Body of pancreas (tissue), 4 donors: ENCODE measurements at regions not wholly inside any gene's neighbourhood (a gene's known extent, or its start where the extent isn't known, plus 50 kb on each side); places are given as distances from the start of the nearest gene placed in this dataset.

ENCODE experiments used
- POLR2A ChIP-seq, 3 donors: fragments of 450-650 bp; IDR thresholded peaks; one replicate each; pipeline ENCODE4 v1.6.1; 2016; ENCODE audit warnings: antibody characterized with exemption in 3 of 3, mild to moderate bottlenecking in 2 of 3
- TF ChIP-seq, protein P1 (sequence below), 7 experiments: fragments of 450-650 bp in 4 of 7; fragments of 200-600 bp in 3 of 7; sonication (generic) in 3 of 7; IDR thresholded peaks; one replicate each; pipeline ENCODE4 v1.5.1; 2016 to 2019; ENCODE audit warnings: antibody characterized with exemption in 7 of 7

DNA sequence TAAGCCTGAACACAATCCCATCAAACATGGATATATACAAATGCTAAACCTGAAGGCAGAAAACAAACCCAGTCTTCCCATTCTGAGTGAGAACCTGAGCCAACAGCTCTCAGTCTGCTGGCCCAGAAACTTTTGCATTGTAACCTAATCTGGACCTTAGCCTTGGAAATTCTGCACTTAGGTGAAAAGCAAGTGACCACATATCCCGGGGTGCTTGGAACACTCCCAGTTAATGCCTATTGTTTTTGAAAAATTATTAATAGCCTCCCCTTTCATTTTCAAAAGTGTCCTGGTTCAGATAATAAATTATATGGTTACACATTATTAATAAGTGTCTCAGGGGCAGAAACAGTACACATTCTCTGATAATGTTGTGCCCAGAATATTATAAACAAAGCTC, 228.3 kb upstream of the TARS1 start:
- TF ChIP-seq, protein P1, sequence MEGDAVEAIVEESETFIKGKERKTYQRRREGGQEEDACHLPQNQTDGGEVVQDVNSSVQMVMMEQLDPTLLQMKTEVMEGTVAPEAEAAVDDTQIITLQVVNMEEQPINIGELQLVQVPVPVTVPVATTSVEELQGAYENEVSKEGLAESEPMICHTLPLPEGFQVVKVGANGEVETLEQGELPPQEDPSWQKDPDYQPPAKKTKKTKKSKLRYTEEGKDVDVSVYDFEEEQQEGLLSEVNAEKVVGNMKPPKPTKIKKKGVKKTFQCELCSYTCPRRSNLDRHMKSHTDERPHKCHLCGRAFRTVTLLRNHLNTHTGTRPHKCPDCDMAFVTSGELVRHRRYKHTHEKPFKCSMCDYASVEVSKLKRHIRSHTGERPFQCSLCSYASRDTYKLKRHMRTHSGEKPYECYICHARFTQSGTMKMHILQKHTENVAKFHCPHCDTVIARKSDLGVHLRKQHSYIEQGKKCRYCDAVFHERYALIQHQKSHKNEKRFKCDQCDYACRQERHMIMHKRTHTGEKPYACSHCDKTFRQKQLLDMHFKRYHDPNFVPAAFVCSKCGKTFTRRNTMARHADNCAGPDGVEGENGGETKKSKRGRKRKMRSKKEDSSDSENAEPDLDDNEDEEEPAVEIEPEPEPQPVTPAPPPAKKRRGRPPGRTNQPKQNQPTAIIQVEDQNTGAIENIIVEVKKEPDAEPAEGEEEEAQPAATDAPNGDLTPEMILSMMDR (IDR thresholded peaks at IDR 0.05): no peak
- no peak for TF ChIP-seq POLR2A (IDR thresholded peaks at IDR 0.05)
